Activated T-helper 17 cell treated with anti-CD3 and anti-CD28 coated beads, Interleukin-2, amount 50 U/mL, for 72 hours (primary cell): ENCODE measurements at regions not wholly inside any gene's neighbourhood (a gene's known extent, or its start where the extent isn't known, plus 50 kb on each side); places are given as distances from the start of the nearest gene placed in this dataset.

Source experiments
- ATAC-seq: fragments of 150-1000 bp; cut with Tn5 transposase; replicated peaks from 2 replicates; pipeline ENCODE4 v1.10.0; 2021; ENCODE audit warnings: mild to moderate bottlenecking, moderate library complexity
- H3K27ac Mint-ChIP-seq: one replicate; pipeline ENCODE4 v1.8.0; 2022; ENCODE audit warnings: mixed read lengths
- H3K27me3 Mint-ChIP-seq: one replicate; pipeline ENCODE4 v1.8.0; 2022; ENCODE audit warnings: mixed read lengths
- H3K36me3 Mint-ChIP-seq: one replicate; pipeline ENCODE4 v1.8.0; 2022; ENCODE audit warnings: low read depth, mild to moderate bottlenecking, mixed read lengths
- H3K4me1 Mint-ChIP-seq: one replicate; pipeline ENCODE4 v1.8.0; 2022; ENCODE audit warnings: mixed read lengths
- H3K4me3 Mint-ChIP-seq: one replicate; pipeline ENCODE4 v1.8.0; 2022; ENCODE audit warnings: mild to moderate bottlenecking, mixed read lengths
- H3K9me3 Mint-ChIP-seq: one replicate; pipeline ENCODE4 v1.8.0; 2022; ENCODE audit warnings: mixed read lengths

DNA sequence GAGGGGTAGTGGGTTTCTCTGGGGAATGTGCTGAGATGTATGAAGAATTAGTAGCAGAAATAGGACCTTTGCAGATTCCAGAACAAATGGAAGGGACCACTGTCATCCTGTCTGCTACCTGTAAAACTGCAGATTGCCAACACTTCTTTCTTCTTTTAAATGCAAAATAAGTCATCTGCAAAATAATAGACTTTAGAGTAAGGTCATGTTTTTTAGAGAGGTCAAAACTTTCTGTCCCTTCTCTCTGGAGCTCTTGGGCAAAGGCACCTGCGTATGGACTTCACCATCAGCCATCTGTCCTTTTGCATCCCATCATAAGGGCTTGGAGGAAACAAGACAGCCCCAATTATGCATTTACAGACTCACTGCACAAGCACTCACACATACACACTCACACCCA lies 121.1 kb upstream of the PPARGC1A start:
- H3K4me3 Mint-ChIP-seq, result no peak overlapping the region
- no peaks in the 10 kb centered on the region for H3K9me3 Mint-ChIP-seq
- no peak overlapping the region for H3K27ac Mint-ChIP-seq
- no peaks in the 10 kb centered on the region for H3K27me3 Mint-ChIP-seq
- ATAC-seq, result no peak
- no peaks in the 10 kb centered on the region for H3K36me3 Mint-ChIP-seq
- H3K4me1 Mint-ChIP-seq, result no peaks in the 10 kb centered on the region

DNA sequence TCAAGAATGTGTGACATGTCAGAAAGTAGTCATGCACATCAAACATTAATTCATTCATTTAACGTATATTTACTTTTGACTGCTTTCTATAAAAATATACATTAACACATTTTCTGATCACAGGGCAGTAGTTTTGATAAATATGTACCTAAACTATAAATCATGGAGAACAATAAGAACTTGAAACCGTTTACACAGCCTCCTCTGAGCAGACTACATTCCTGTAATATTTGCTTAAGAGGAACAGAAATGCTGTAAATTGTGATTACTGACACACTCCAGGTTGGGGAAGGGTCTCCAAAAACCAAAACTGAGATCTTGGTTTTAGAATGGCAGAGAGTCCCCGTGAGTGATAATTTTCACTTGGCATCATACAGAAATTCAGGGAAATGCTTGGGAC lies 120.7 kb upstream of the PPARGC1A start:
- H3K4me1 Mint-ChIP-seq, result no peaks in the 10 kb centered on the region
- no peaks in the 10 kb centered on the region for H3K9me3 Mint-ChIP-seq
- ATAC-seq, result no peak

DNA sequence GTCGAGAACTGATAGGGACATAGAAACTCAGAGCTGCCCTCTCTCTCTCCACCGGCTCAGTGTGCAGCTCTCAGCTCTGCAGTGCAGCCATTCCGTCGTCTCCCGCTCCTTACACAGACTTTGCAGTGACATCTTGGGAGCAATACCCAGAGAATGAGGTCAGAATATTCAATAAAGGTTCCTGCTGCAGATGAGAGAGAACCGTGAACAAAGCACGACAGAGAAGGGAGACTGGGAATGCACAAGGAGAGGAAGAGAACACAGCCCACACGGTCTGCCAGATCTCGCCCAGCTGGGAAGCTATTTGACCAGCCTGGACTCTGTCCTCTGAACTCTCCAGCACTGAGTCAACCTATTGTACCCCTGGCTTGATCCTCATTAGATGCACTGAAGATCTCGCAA lies 118.0 kb upstream of the PPARGC1A start:
- H3K4me3 Mint-ChIP-seq, result no peak overlapping the region
- H3K36me3 Mint-ChIP-seq, result no peaks in the 10 kb centered on the region
- H3K27me3 Mint-ChIP-seq, result no peaks in the 10 kb centered on the region

More for the DNA sequence above, 120.7 kb upstream of the PPARGC1A start:
- Mint-ChIP-seq H3K4me3 (no peak overlapping the region), H3K36me3 (no peaks in the 10 kb centered on the region), H3K27ac (no peak overlapping the region), H3K27me3 (no peaks in the 10 kb centered on the region)

DNA sequence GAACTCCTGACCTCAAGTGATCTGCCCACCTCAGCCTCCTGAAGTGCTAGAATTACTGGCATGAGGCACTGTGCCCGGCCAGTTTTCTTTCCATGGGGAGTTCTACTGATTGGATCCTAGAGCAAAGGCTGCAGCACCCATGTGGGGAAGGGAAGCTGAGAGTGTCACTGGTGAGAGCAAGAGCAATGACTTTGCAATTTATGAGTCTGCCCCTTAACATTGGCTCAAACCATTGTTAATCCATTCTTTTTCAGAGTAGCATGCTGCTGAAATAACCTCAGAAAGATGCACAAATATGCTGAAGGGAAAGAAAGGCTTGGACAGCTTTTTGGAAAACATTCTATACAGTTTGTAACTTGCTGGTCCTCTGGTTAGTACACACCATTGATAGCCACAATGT lies 116.4 kb upstream of the PPARGC1A start:
- no peak for ATAC-seq
- peaks cover 4% of the 10 kb centered on the region for H3K9me3 Mint-ChIP-seq
- no peaks in the 10 kb centered on the region for H3K4me1 Mint-ChIP-seq
- no peak overlapping the region for H3K27ac Mint-ChIP-seq
- H3K4me3 Mint-ChIP-seq, result no peak overlapping the region
- no peaks in the 10 kb centered on the region for H3K36me3 Mint-ChIP-seq
- peaks cover 4% of the 10 kb centered on the region for H3K27me3 Mint-ChIP-seq

More for the DNA sequence above, 118.0 kb upstream of the PPARGC1A start:
- Mint-ChIP-seq H3K4me1 (no peaks in the 10 kb centered on the region), H3K9me3 (no peaks in the 10 kb centered on the region), H3K27ac (no peak overlapping the region)
- no peak for ATAC-seq

DNA sequence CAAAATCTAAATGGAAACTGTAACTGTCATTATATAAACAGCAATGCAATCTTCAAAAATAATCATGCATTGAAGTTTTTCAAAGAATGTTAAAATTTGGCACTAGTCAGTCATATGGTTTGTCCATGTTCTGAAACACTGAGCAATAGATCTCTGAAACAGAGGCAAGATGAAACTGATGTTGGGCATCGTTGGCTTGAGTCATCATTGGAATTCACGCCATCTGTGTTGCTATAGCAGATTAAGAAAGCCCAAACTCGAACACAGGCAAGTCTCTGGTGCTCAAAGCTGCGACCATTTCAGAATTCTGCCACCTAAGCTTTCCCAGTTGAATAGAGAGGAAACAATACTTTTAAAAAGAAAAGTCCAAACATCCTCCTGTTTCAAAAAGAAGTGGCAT lies 114.1 kb upstream of the PPARGC1A start:
- H3K4me3 Mint-ChIP-seq, result no peak overlapping the region
- H3K4me1 Mint-ChIP-seq, result no peaks in the 10 kb centered on the region
- H3K27me3 Mint-ChIP-seq, result peaks cover 4% of the 10 kb centered on the region
- no peak overlapping the region for H3K27ac Mint-ChIP-seq
- peaks cover 4% of the 10 kb centered on the region for H3K9me3 Mint-ChIP-seq
- no peak for ATAC-seq
- no peaks in the 10 kb centered on the region for H3K36me3 Mint-ChIP-seq

DNA sequence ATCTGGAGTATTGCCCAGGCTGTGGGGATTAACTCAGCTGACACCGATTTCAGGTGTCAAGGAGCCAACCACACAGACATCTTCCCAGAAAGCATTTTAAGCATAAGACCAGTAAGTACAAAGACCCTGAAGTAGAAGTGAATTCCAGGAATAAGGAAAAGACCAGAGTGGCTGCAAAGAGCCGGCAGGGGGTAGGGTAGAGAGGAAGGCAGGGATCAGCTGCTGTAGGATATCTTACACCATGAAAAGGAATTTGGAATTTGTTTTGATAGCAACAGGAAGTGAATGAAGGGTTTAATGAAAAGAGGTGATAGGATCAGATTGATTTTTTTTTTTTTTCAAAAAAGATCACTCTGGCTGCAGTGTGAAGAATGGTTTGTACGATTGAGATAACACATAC lies 113.6 kb upstream of the PPARGC1A start:
- no peaks in the 10 kb centered on the region for H3K36me3 Mint-ChIP-seq
- H3K4me1 Mint-ChIP-seq, result no peaks in the 10 kb centered on the region
- H3K9me3 Mint-ChIP-seq, result peaks cover 4% of the 10 kb centered on the region
- peaks cover 4% of the 10 kb centered on the region for H3K27me3 Mint-ChIP-seq
- H3K4me3 Mint-ChIP-seq, result no peak overlapping the region
- ATAC-seq, result no peak
- no peak overlapping the region for H3K27ac Mint-ChIP-seq

DNA sequence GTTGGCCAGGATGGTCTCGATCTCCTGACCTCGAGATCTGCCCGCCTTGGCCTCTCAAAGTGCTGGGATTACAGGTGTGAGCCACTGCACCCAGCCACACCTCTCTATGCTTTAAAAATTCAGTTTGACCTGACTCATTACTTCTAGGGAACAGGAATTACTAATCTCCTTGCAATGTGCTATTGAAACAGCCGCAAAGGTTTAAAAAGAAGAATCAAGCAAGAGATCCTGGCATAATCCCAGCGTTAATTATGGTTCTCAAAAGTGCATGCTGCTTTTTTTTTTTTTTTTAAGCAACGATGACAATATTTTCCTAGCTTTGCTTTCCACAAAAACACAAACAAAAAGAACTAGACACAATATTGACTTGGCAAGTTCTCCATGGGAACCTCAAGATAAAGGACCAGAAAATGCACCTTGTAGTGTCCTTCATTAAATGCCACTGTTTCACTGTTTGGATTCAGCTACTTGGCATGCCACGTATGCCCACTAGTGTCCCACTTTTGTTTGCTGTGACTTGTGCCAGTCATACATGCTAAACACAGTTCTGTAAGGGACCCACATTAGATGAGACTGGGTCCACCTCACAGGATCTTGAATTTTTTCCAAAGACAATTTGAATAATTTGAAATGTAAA lies 112.6 kb upstream of the PPARGC1A start:
- no peak overlapping the region for H3K4me3 Mint-ChIP-seq
- no peaks in the 10 kb centered on the region for H3K36me3 Mint-ChIP-seq
- no peaks in the 10 kb centered on the region for H3K4me1 Mint-ChIP-seq
- H3K9me3 Mint-ChIP-seq, result peaks cover 4% of the 10 kb centered on the region
- no peak overlapping the region for H3K27ac Mint-ChIP-seq
- H3K27me3 Mint-ChIP-seq, result peaks cover 4% of the 10 kb centered on the region
- ATAC-seq, result no peak

DNA sequence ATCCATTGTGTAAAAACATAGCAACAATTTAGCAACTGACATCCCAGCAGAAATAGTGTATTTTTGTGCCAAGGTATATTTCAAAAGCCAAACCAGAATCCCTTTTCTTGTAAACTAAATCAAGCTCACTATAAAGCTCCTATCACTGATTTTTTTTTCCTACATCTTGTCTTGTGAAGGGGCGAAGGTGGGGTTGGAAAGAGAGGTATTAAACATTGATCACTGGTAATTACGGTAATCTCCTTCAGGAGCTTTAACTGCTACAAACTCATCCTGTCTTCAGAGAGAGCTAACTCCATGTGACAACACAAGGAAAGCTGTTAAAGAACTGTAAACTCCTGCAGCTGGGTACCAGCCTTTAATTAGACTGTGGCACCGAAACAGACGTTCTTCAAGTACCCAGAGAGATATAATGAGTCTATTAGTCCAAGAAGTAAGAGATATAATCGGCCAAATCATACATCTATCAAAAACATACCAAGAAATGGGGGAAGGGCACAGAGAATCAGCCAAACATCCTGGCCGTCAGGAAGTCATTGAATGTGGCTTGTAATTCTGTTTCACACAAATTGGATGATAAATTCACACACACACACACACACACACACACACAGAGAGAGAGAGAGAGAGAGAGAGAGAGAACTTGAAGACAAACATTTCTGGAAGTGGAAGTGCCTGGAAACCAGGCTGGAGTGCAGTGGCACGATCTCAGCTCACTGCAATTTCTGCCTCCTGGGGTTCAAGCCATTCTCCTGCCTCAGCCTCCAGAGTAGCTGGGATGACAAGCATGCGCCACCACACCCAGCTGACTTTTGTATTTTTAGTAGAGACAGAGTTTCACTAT lies 111.9 kb upstream of the PPARGC1A start:
- Mint-ChIP-seq H3K4me1 (no peaks in the 10 kb centered on the region), H3K36me3 (no peaks in the 10 kb centered on the region), H3K27me3 (peaks cover 4% of the 10 kb centered on the region), H3K9me3 (peaks cover 4% of the 10 kb centered on the region), H3K27ac (no peak overlapping the region), H3K4me3 (no peak overlapping the region)
- no peak for ATAC-seq

DNA sequence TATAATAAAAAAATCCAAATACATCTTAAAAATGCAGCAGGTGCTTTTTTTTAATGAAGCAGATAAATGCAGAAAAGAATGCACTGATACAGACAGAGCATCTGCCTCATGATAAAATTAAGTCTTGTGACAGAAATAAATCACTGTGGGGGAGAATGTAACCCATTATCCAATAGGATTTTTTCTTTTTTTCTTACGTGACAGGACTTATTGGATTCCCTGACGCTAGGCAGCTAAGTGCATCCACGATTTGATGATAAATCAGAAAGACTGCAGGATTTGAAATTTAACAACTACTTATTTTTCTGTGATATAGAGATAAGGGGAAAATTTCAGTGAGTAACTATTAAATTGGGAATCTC lies 110.6 kb upstream of the PPARGC1A start:
- Mint-ChIP-seq H3K4me1 (no peaks in the 10 kb centered on the region), H3K4me3 (no peak overlapping the region)
- no peak for ATAC-seq

DNA sequence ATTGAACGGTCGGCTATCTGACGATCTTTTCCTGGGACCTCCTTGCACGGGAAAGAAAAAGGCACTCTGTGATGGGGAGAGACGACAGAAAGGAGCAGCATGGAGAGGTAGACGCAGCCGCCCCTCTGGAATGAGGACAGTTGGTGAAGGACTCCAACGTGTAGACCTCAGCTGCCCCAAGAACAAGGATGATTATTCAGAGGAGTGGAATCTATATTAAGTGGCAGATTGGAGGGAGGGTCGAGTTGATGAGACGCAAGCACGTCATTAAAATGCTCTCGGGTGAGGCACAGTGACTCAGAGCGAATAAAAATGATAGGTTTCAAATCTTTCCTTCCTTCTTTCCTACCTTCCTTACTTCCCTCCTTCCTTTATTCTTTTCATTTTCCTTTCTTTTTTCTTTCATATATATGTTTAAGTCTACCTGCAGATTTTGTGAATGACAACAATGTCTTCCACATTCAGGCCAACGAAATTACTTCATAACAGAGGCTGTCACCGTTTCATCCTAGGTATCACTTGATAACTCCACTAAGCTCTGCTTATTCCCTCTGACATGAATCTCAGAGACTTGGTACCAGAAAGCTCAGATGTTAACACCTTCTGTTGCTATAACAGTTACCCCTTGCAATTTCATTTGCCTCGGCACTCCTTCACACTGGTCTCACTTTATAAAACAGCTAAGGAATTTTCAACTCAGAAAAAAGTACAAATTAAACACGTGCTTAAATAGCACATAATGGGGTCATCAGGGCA lies 110.0 kb upstream of the PPARGC1A start:
- H3K36me3 Mint-ChIP-seq, result no peaks in the 10 kb centered on the region
- ATAC-seq, result no peak
- no peak overlapping the region for H3K27ac Mint-ChIP-seq
- no peak overlapping the region for H3K4me3 Mint-ChIP-seq
- H3K27me3 Mint-ChIP-seq, result peaks cover 4% of the 10 kb centered on the region
- peaks cover 4% of the 10 kb centered on the region for H3K9me3 Mint-ChIP-seq
- H3K4me1 Mint-ChIP-seq, result no peaks in the 10 kb centered on the region

More for the DNA sequence above, 110.6 kb upstream of the PPARGC1A start:
- Mint-ChIP-seq H3K27ac (no peak overlapping the region), H3K36me3 (no peaks in the 10 kb centered on the region), H3K27me3 (peaks cover 4% of the 10 kb centered on the region), H3K9me3 (peaks cover 4% of the 10 kb centered on the region)

DNA sequence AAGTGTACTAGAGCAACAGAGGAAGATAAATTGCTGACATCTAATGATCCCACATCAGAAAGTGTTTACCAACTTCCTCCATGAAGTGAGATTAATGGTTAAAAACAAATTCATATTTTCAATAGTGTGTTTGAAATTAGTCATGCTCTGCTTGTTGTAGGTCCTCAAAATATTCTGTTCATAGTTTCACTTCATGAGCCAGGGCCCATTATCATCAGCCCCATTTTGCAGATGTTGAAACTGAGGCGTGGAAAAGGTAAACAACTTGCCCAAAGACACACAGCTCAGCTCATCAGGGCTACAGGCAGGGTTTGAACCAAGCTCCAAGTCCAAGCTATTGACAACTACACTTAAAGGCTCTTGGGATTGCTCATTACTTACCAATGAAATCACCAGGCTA lies 103.5 kb upstream of the PPARGC1A start:
- no peak overlapping the region for H3K4me3 Mint-ChIP-seq
- no peaks in the 10 kb centered on the region for H3K4me1 Mint-ChIP-seq
- H3K9me3 Mint-ChIP-seq, result no peaks in the 10 kb centered on the region
- no peak overlapping the region for H3K27ac Mint-ChIP-seq
- H3K36me3 Mint-ChIP-seq, result no peaks in the 10 kb centered on the region
- H3K27me3 Mint-ChIP-seq, result no peaks in the 10 kb centered on the region
- no peak for ATAC-seq

DNA sequence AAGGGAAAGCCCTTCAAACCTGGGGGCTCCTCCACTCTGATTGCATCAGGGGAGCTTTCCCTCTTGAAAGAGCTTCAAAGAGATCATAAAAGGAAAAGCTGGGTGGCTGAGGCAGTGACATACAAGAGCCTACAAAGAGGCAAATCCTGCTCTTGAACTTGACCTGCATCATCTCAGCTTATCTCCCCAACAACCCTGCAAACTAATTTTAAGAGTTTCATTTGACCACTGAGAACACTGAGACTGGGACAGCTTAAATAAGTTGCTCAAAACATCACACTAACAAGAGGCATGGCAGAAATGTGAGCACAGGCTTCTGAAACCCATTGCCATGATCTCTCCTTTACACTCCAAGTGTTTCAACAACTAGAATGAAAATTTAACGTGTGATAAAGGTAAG lies 101.6 kb upstream of the PPARGC1A start:
- no peaks in the 10 kb centered on the region for H3K4me1 Mint-ChIP-seq
- H3K9me3 Mint-ChIP-seq, result no peaks in the 10 kb centered on the region
- no peaks in the 10 kb centered on the region for H3K36me3 Mint-ChIP-seq
- ATAC-seq, result no peak
- no peak overlapping the region for H3K4me3 Mint-ChIP-seq
- H3K27ac Mint-ChIP-seq, result no peak overlapping the region
- H3K27me3 Mint-ChIP-seq, result no peaks in the 10 kb centered on the region

DNA sequence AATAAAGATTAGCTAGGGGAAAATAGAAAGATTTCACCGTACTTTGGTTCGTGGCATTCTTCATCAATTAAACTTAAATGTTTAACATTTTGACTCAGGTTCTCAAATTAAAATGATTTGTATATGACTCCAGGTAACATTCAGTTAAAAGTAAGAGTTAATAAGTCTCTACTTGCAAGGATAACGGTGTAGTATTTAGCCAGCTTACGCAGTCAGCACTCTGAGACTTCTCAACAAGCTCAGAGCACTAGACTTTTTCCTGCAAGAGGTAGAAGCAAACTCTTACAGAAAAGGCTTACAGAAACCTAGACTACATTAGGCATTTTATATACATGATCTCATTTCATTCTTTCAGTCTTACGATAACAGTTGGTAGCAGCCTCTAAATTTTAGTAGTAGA lies 96.4 kb upstream of the PPARGC1A start:
- no peak overlapping the region for H3K27ac Mint-ChIP-seq
- no peaks in the 10 kb centered on the region for H3K9me3 Mint-ChIP-seq
- H3K4me3 Mint-ChIP-seq, result no peak overlapping the region
- no peaks in the 10 kb centered on the region for H3K36me3 Mint-ChIP-seq
- no peaks in the 10 kb centered on the region for H3K27me3 Mint-ChIP-seq
- H3K4me1 Mint-ChIP-seq, result no peaks in the 10 kb centered on the region
- ATAC-seq, result no peak

DNA sequence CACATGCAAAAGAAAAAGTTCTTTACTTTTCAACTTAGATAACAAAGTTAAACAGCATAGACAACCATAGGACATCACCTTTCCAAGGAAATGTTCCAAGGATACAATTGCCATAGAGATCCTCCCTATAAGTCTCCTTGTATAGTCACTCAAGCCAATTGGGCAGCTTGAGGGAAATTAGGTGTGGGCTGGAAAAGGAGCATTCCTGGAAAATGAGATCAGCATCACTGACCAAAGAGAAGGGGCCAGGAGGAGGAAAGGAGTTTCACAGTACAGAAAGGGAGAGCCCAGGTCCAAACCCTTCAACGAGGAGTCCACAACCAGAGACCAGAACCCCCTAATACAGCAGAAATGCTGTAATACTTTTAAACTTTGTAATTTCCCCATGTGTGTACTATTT lies 91.5 kb upstream of the PPARGC1A start:
- Mint-ChIP-seq H3K4me1 (no peaks in the 10 kb centered on the region), H3K9me3 (peaks cover 4% of the 10 kb centered on the region), H3K4me3 (no peak overlapping the region), H3K27ac (no peak overlapping the region), H3K36me3 (no peaks in the 10 kb centered on the region), H3K27me3 (peaks cover 4% of the 10 kb centered on the region)
- no peak for ATAC-seq

DNA sequence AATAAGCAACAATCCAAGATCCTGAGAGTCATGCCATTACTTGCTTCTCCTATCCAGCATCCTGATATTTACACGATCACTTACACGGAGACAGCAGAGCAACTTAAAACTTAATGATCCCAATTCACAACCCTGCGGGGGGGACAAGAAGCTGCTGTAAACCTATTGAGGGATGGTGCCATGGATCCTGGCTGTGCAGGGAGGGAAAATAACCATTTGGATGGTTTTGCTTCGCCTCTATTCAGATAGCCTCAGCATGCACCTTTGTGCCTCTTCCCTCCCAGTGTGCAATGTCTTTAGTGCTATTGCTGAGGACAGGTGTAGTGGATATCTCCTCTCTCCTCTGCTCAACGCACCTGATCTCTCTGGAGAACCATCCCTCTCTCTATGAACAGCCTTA lies 89.7 kb upstream of the PPARGC1A start:
- H3K4me1 Mint-ChIP-seq, result no peaks in the 10 kb centered on the region
- H3K4me3 Mint-ChIP-seq, result no peak overlapping the region
- no peaks in the 10 kb centered on the region for H3K36me3 Mint-ChIP-seq

More for the DNA sequence above, 89.7 kb upstream of the PPARGC1A start:
- Mint-ChIP-seq H3K9me3 (peaks cover 4% of the 10 kb centered on the region), H3K27ac (no peak overlapping the region), H3K27me3 (peaks cover 4% of the 10 kb centered on the region)
- ATAC-seq, result no peak
